ENCODE measurements at regions not wholly inside any gene's neighbourhood (a gene's known extent, or its start where the extent isn't known, plus 50 kb on each side); places are given as distances from the start of the nearest gene placed in this dataset.

DNA sequence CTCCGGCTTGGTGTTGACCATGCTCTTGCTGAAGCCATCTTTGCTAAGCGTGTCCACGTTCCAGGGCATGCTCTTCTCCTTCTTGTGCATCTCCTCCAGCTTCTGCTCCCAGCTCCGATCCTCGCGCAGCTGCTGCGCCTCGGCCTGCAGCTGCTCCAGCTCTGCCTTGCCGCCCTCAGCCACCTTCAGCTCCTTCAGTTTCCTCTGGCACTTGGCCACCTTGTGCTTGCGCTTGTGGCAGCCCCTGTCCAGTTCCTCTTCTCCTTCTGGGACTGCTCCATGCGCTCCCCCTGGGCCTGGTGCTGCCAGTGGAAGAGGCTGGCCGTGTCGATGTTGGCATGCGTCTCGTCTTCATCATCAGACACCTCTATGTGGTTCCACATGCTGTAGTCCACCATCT, 128.3 kb upstream of the CLINT1 start:
- TF ChIP-seq POLR2A (IDR thresholded peaks at IDR 0.05): no peak
- TF ChIP-seq, protein P1, sequence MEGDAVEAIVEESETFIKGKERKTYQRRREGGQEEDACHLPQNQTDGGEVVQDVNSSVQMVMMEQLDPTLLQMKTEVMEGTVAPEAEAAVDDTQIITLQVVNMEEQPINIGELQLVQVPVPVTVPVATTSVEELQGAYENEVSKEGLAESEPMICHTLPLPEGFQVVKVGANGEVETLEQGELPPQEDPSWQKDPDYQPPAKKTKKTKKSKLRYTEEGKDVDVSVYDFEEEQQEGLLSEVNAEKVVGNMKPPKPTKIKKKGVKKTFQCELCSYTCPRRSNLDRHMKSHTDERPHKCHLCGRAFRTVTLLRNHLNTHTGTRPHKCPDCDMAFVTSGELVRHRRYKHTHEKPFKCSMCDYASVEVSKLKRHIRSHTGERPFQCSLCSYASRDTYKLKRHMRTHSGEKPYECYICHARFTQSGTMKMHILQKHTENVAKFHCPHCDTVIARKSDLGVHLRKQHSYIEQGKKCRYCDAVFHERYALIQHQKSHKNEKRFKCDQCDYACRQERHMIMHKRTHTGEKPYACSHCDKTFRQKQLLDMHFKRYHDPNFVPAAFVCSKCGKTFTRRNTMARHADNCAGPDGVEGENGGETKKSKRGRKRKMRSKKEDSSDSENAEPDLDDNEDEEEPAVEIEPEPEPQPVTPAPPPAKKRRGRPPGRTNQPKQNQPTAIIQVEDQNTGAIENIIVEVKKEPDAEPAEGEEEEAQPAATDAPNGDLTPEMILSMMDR (IDR thresholded peaks at IDR 0.05 in 4 of 5, conservative IDR thresholded peaks at IDR 0.05 in 1 of 5): no peak

Data from gastrocnemius medialis (tissue), 4 donors.